Panc1 (cell line): ENCODE measurements at regions not wholly inside any gene's neighbourhood (a gene's known extent, or its start where the extent isn't known, plus 50 kb on each side); places are given as distances from the start of the nearest gene placed in this dataset.

ENCODE experiments used
- CTCF ChIP-seq: fragments of 450-650 bp; IDR thresholded peaks from 2 replicates; pipeline ENCODE4 v1.5.1; 2017; ENCODE audit warnings: mild to moderate bottlenecking
- POLR2AphosphoS5 ChIP-seq: IDR thresholded peaks from 2 replicates; pipeline ENCODE4 v1.6.1; 2012; ENCODE audit warnings: mild to moderate bottlenecking, low read depth, low read length, moderate library complexity
- REST ChIP-seq, 2 experiments: IDR thresholded peaks; 2 replicates each; pipeline ENCODE4 v1.6.1; 2011 to 2012; ENCODE audit warnings: low read depth in 2 of 2, control low read depth in 1 of 2, low read length in 1 of 2, mild to moderate bottlenecking in 1 of 2, moderate library complexity in 1 of 2; ENCODE audit not compliant: insufficient read depth in 1 of 2
- SIN3A ChIP-seq: IDR thresholded peaks from 2 replicates; pipeline ENCODE4 v1.6.1; 2012; ENCODE audit warnings: low read depth, mild to moderate bottlenecking, low read length, moderate library complexity, borderline replicate concordance; ENCODE audit not compliant: insufficient read depth
- TCF7L2 ChIP-seq: IDR thresholded peaks from 2 replicates; pipeline ENCODE4 v1.6.1; 2011; ENCODE audit warnings: mild to moderate bottlenecking, low read depth, low read length, inconsistent platforms

- TF ChIP-seq REST (IDR thresholded peaks at IDR 0.05; ENCODE audit: insufficient read depth in 1 of 2, low read depth in 2 of 2, low read length in 1 of 2) (no peak), CTCF (no peak), SIN3A (no peak), TCF7L2 (no peak), POLR2AphosphoS5 (no peak)
These were observed 272.0 kb upstream of the ZNF462 start for GRCh38 chr9:106590759-106591505.
